Memory B cell (primary cell): ENCODE measurements at regions not wholly inside any gene's neighbourhood (a gene's known extent, or its start where the extent isn't known, plus 50 kb on each side); places are given as distances from the start of the nearest gene placed in this dataset.
"Not testable (repeated sequence)": the region's sequence is repeated elsewhere in the genome, so short reads cannot be mapped to it uniquely, and the experiment has no call there.

Experiments used
- ATAC-seq: fragments of 150-1000 bp; cut with Tn5 transposase; 2 replicates; pipeline ENCODE4 v1.10.0; 2021; ENCODE audit warnings: low read depth, mild to moderate bottlenecking, moderate library complexity
- DNase-seq, 2 donors: peaks; one replicate each; pipeline ENCODE4 v3.0.0; 2022; ENCODE audit warnings: low spot score in 2 of 2
- H3K27ac Mint-ChIP-seq: one replicate; pipeline ENCODE4 v1.8.0; 2022; ENCODE audit warnings: mild to moderate bottlenecking, moderate library complexity, mixed read lengths
- H3K27me3 Mint-ChIP-seq: one replicate; pipeline ENCODE4 v1.8.0; 2022; ENCODE audit warnings: mixed read lengths
- H3K36me3 Mint-ChIP-seq: one replicate; pipeline ENCODE4 v1.8.0; 2022; ENCODE audit warnings: mild to moderate bottlenecking, mixed read lengths
- H3K4me1 Mint-ChIP-seq: one replicate; pipeline ENCODE4 v1.8.0; 2022; ENCODE audit warnings: mixed read lengths
- H3K4me3 Mint-ChIP-seq: one replicate; pipeline ENCODE4 v1.8.0; 2022; ENCODE audit warnings: mild to moderate bottlenecking, moderate library complexity, mixed read lengths
- H3K9me3 Mint-ChIP-seq: one replicate; pipeline ENCODE4 v1.8.0; 2022; ENCODE audit warnings: mixed read lengths

DNA sequence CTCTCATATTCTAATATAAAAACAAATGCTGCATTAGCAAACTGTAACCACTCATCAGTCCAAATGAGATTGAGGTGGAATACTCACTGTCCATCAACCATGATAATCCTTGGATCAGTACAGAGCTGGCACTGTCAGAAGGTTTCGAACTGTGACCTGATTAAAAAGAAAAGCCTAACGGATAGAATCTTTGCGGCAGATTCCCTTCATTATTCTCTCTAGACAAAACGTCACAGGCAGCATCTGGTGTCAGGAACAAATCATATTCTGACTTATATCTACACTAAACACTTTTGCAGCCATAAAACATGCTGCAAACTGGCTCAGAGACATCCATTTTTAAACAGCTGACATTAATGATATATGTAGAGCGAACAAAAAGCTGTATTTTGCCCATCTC, 677.7 kb upstream of the NXPH2 start:
- Mint-ChIP-seq H3K4me1 (no peaks in the 10 kb centered on the region), H3K27me3 (no peaks in the 10 kb centered on the region), H3K9me3 (peaks cover 6% of the 10 kb centered on the region), H3K4me3 (no peak overlapping the region), H3K36me3 (no peaks in the 10 kb centered on the region), H3K27ac (no peak overlapping the region)
- no peak for DNase-seq
- ATAC-seq = no peak

DNA sequence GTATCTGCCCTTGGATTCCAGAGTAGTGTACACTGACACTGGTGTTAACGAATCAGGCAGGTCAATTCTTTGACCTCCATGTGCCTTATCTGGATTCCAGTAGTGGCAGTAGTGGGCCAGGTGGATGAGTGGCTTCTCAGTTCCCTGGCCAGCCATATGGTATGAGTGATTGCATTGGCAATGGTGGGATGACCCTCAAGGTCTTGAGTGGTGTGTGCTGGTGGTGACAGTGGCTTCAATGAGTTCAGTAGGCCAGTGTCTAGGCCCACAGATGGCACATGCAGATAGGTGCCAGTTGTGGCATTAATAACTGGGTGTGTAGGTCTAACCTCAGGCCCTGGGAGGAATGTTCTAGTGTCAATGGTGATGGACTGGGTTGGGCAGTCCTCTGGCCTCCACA, 674.1 kb upstream of the NXPH2 start:
- Mint-ChIP-seq H3K36me3 (no peaks in the 10 kb centered on the region), H3K27me3 (no peaks in the 10 kb centered on the region)

DNA sequence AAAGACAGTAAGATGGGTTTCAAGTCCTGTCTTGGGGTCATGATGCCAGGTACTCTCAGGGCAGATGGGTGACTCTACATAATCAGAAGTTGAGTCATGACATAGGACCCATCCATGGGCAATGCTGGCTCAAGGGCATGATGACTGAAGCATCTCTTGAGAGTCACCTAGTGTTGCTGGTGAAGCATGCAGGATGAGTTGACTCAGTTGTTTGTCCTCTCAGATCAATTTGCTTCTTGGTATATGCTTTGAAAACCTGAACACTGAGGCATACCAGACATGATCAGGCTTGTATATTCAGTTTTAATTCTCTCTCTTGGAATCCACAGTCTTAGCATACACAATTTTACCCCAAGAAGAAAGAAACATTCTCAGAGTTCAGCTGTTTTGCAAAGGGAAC, 658.9 kb upstream of the NXPH2 start:
- Mint-ChIP-seq H3K9me3 (no peaks in the 10 kb centered on the region), H3K36me3 (no peaks in the 10 kb centered on the region), H3K4me1 (no peaks in the 10 kb centered on the region), H3K4me3 (no peak overlapping the region), H3K27me3 (no peaks in the 10 kb centered on the region), H3K27ac (no peak overlapping the region)
- DNase-seq = no peak
- no peak for ATAC-seq

More for the DNA sequence above, 674.1 kb upstream of the NXPH2 start:
- Mint-ChIP-seq H3K9me3 (peaks cover 11% of the 10 kb centered on the region), H3K27ac (no peak overlapping the region), H3K4me3 (no peak overlapping the region), H3K4me1 (no peaks in the 10 kb centered on the region)
- DNase-seq (no peak), ATAC-seq (no peak)

DNA sequence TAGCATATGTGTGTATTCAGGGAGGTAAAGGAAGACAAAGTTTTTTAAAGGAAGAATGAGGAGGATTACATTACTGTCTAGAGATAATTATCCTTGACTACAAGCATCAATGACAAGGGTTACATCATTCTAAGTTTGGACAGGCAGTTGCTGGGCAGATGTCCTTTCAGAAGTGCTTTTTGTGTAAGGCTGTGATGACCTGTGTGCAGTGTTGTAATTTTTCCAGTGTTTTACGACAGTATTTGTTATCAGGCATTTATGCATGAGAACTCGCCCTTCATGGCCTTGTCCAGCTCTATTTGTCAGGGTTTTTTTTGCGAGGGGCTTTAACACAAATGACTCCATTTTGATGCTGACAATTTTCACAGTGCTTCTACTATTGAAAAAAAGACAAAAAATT, 658.3 kb upstream of the NXPH2 start:
- H3K36me3 Mint-ChIP-seq = no peaks in the 10 kb centered on the region
- ATAC-seq = no peak
- no peaks in the 10 kb centered on the region for H3K4me1 Mint-ChIP-seq
- H3K9me3 Mint-ChIP-seq = no peaks in the 10 kb centered on the region
- no peak overlapping the region for H3K27ac Mint-ChIP-seq
- H3K27me3 Mint-ChIP-seq = no peaks in the 10 kb centered on the region
- DNase-seq = no peak
- no peak overlapping the region for H3K4me3 Mint-ChIP-seq

DNA sequence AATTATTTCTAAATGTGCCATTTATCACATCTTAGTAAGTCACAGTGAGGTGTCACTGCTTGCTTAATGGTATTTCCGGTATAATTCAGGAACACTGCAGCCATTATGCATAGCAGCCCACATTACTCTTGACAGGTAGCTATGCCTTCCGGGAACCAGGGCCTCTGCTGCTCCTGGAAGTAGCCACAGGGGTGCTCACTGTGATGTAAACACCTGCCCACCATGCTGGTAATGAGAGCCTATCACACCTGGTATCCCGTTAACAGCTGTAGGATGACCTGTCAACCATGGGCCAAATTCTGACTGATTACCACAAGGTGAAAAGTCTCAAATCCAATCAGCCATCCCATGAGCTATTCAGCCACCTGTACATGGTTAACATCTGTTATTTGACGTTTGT, 647.0 kb upstream of the NXPH2 start:
- Mint-ChIP-seq H3K36me3 (no peaks in the 10 kb centered on the region), H3K4me3 (no peak overlapping the region), H3K9me3 (peaks cover 5% of the 10 kb centered on the region), H3K27ac (no peak overlapping the region), H3K4me1 (no peaks in the 10 kb centered on the region), H3K27me3 (no peaks in the 10 kb centered on the region)
- ATAC-seq (no peak), DNase-seq (no peak)

DNA sequence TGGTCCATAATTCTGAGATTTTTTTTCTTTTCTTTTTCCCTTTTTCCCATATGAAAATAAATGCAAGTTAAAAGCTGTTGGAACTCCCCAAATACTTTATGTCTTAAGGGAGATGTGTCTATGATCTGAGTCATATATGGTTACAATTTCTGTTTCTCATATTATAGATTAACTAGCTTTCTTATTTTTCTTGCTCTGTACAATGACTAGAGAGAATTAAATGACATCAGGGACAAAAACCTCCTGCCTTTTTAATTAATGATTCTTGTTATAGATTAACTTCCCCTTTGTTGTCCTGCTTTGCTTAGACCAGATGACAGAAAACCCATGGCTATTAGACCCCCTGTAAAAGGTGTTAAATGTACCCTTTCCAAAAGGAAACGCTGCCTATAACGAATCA, 643.9 kb upstream of the NXPH2 start:
- Mint-ChIP-seq H3K4me3 (no peak overlapping the region), H3K27me3 (no peaks in the 10 kb centered on the region), H3K9me3 (peaks cover 5% of the 10 kb centered on the region), H3K27ac (no peak overlapping the region), H3K4me1 (no peaks in the 10 kb centered on the region), H3K36me3 (no peaks in the 10 kb centered on the region)
- ATAC-seq (no peak), DNase-seq (no peak)

DNA sequence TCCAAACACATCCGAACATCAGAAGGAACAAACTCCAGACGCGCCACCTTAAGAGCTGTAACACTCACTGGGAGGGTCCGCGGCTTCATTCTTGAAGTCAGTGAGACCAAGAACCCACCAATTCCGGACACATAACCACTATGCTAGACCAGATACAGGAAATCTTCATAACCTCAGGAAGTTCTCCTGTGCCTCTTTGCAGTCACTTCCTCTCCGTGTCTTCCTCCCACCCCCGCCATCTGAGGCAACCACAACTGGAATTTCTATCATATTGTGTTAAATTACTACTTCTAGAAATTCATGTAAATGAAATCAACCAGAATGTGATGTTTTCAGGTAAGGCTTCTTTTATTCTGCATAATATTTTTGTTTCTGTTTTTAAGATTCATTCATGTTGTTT, 631.0 kb upstream of the NXPH2 start:
- DNase-seq = no peak
- Mint-ChIP-seq H3K9me3 (peaks cover 9% of the 10 kb centered on the region), H3K27me3 (no peaks in the 10 kb centered on the region), H3K4me1 (no peaks in the 10 kb centered on the region), H3K27ac (no peak overlapping the region), H3K36me3 (no peaks in the 10 kb centered on the region), H3K4me3 (no peak overlapping the region)
- no peak for ATAC-seq

DNA sequence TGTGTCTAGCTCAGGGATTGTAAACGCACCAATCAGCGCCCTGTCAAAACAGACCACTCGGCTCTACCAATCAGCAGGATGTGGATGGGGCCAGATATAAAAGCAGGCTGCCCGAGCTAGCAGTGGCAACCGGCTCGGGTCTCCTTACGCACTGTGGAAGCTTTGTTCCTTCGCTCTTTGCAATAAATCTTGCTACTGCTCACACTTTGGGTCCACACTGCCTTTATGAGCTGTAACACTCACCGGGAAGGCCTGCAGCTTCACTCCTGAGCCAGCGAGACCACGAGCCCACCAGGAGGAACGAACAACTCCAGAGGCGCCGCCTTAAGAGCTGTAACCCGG, 630.6 kb upstream of the NXPH2 start:
- not testable (repeated sequence) for ATAC-seq, H3K27me3 Mint-ChIP-seq, H3K4me3 Mint-ChIP-seq, H3K9me3 Mint-ChIP-seq, H3K4me1 Mint-ChIP-seq, H3K36me3 Mint-ChIP-seq, DNase-seq, H3K27ac Mint-ChIP-seq

DNA sequence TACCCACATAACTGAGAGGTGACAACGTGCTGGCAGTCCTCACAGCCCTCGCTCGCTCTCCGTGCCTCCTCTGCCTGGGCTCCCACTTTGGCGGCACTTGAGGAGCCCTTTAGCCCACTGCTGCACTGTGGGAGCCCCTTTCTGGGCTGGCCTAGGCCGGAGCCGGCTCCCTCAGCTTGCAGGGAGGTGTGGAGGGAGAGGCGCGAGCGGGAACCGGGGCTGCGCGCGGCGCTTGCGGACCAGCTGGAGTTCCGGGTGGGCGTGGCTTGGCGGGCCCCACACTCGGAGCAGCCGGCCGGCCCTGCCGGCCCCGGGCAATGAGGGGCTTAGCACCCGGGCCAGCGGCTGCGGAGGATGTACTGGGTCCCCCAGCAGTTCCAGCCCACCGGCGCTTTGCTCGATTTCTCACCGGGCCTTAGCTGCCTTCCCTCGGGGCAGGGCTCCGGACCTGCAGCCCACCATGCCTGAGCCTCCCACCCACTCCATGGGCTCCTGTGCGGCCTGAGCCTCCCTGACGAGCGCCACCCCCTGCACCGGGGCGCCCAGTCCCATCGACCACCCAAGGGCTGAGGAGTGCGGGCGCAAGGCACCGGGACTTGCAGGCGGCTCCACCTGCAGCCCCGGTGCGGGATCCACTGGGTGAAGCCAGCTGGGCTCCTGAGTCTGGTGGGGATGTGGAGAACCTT, 630.1 kb upstream of the NXPH2 start:
- not testable (repeated sequence) for H3K36me3 Mint-ChIP-seq, DNase-seq, H3K27me3 Mint-ChIP-seq, H3K9me3 Mint-ChIP-seq, H3K4me3 Mint-ChIP-seq, H3K27ac Mint-ChIP-seq, ATAC-seq, H3K4me1 Mint-ChIP-seq

DNA sequence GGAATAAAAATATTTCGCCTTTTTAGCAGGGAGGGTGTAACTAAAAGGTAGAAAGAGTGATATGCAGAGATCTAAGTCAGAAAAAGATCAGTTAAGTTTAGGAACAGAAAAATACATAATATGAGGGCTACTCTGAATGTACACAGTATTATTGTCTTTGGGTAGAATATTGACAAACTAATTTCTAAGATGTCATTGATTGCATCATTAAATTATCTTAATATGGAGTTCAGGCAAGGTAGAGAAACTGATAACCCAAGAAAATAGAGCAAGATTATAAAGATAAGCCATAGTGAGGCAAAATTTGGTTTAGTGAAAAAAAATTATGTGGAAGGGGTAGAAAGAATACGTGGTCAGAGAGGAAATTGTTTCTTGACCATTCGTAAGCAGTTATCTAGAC, 629.0 kb upstream of the NXPH2 start:
- no peak for ATAC-seq
- Mint-ChIP-seq H3K27me3 (no peaks in the 10 kb centered on the region), H3K27ac (no peak overlapping the region), H3K9me3 (peaks cover 2% of the 10 kb centered on the region), H3K4me1 (no peaks in the 10 kb centered on the region), H3K36me3 (no peaks in the 10 kb centered on the region), H3K4me3 (no peak overlapping the region)
- DNase-seq = no peak

DNA sequence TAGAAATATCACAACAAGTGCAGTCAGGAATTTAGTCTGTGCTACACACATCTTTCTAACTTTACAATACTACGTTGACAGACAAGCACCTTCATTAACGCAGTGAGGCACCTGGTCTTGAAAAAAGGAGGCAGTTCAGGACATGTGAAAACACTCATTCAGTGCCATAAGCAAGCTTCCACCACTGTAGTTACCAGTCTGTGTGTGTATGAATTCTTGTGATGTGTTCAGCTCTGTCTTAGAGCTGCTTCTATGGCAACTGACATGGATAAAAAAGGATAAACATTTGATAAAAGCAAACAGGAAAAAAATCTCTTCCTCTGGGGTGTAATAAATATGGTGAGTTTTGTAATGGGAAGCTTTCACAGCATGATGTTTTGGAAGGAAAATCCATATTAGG, 623.8 kb upstream of the NXPH2 start:
- Mint-ChIP-seq H3K27ac (no peak overlapping the region), H3K4me3 (no peak overlapping the region), H3K4me1 (no peaks in the 10 kb centered on the region), H3K9me3 (peaks cover 6% of the 10 kb centered on the region), H3K36me3 (no peaks in the 10 kb centered on the region), H3K27me3 (no peaks in the 10 kb centered on the region)
- DNase-seq (no peak), ATAC-seq (no peak)

DNA sequence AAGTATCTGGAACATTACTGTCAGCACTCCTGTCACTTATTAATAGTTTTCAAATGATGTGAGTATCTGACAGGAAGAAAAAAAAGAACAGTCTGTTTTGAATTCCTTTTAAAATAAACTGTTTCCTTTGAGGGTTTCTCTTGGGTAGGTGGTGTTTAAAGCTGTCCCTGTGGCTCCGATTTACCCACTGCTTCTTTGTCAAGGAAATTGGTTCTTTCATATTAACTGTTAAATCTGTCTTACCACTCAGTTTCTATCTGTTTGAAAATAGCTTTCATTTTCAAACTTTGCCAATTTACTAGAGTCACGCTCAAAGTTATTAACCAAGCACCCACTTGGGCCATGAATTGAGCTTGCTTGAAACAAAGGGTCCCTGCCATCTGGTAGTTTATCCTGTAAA, 614.6 kb upstream of the NXPH2 start:
- H3K4me3 Mint-ChIP-seq = no peak overlapping the region
- no peaks in the 10 kb centered on the region for H3K4me1 Mint-ChIP-seq
- H3K9me3 Mint-ChIP-seq = peaks cover 4% of the 10 kb centered on the region
- DNase-seq (no peak), ATAC-seq (no peak)
- H3K36me3 Mint-ChIP-seq = no peaks in the 10 kb centered on the region
- H3K27ac Mint-ChIP-seq = no peak overlapping the region
- no peaks in the 10 kb centered on the region for H3K27me3 Mint-ChIP-seq

DNA sequence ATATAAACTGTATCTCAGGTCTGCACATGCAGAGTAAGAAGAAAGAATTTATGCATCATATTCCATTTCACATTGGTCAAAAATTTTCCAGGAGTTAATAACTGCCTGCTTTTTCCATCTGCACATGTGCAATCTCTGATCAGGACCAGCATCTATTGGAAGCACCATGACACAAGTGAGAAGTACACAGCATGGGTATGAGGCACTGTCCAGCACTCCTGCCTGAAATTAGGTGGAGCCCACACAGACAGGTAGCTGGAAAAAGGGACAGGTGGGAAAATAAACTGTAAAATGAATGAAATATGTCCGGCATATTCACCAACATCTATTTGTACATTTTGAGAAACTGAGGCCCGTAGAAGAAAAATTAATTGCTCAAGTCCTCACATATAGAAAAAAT, 609.2 kb upstream of the NXPH2 start:
- no peaks in the 10 kb centered on the region for H3K27me3 Mint-ChIP-seq
- peaks cover 4% of the 10 kb centered on the region for H3K9me3 Mint-ChIP-seq
- no peak overlapping the region for H3K4me3 Mint-ChIP-seq

DNA sequence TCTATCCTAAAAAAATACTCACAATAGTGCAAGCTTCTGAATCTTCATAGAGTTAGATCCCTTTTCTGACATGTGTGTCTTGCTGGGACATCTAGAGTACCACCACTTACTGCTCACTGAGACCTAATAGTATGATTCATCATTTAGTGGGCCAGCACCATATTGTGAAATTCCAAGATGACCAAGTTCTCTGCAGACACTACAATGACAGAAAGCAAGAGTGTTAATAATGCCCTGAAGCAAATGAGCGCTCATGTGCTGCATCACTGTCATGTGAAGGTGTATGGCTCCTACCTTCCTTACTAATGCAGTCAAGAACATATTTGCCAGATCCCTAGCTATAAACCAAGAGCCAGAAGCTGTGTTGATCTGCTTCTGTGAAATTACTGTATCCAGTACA, 606.2 kb upstream of the NXPH2 start:
- H3K9me3 Mint-ChIP-seq = peaks cover 2% of the 10 kb centered on the region
- no peak overlapping the region for H3K4me3 Mint-ChIP-seq
- ATAC-seq = no peak
- H3K4me1 Mint-ChIP-seq = no peaks in the 10 kb centered on the region
- no peaks in the 10 kb centered on the region for H3K36me3 Mint-ChIP-seq
- no peaks in the 10 kb centered on the region for H3K27me3 Mint-ChIP-seq
- no peak overlapping the region for H3K27ac Mint-ChIP-seq
- no peak for DNase-seq

More for the DNA sequence above, 609.2 kb upstream of the NXPH2 start:
- Mint-ChIP-seq H3K36me3 (no peaks in the 10 kb centered on the region), H3K27ac (no peak overlapping the region), H3K4me1 (no peaks in the 10 kb centered on the region)
- ATAC-seq (no peak), DNase-seq (no peak)

DNA sequence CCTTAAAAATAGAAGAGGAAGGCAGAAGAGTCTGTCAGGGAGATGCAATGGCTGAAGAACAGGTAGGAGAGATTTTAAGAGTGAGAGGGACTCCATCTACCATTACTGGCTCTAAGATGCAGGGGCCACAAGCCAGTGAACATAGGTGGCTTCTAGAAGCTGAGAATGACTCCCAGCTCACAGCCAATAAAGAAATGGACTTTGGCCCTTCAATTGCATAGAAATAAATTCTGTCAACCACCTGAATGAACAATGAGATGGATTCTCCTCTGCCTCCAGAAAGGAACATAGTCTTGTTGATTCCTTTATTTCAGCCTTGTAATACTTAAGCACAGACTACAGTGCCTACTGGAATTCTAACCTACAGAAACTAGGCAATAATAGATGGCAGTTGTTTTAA, 603.3 kb upstream of the NXPH2 start:
- H3K4me1 Mint-ChIP-seq = no peaks in the 10 kb centered on the region
- H3K27ac Mint-ChIP-seq = no peak overlapping the region
- no peaks in the 10 kb centered on the region for H3K27me3 Mint-ChIP-seq
- no peak for DNase-seq
- ATAC-seq = no peak
- H3K4me3 Mint-ChIP-seq = no peak overlapping the region
- H3K36me3 Mint-ChIP-seq = no peaks in the 10 kb centered on the region
- H3K9me3 Mint-ChIP-seq = peaks cover 5% of the 10 kb centered on the region
